Heart right ventricle (tissue), 16 donors: ENCODE measurements at regions not wholly inside any gene's neighbourhood (a gene's known extent, or its start where the extent isn't known, plus 50 kb on each side); places are given as distances from the start of the nearest gene placed in this dataset.

ENCODE experiments used
- ATAC-seq, 8 donors: fragments of 200-7000 bp; cut with Tn5 transposase; one replicate each; pipeline ENCODE4 v1.9.1; 2020; ENCODE audit warnings: mild to moderate bottlenecking in 8 of 8, moderate library complexity in 8 of 8, moderate number of reproducible peaks in 1 of 8
- DNase-seq, 2 donors: peaks; one replicate each; pipeline ENCODE4 v3.0.0-alpha.2; 2020
- H3K27ac ChIP-seq, 10 donors: fragments of 200-600 bp; sonication (generic) in 2 of 10; one replicate each; pipeline versions ENCODE4 v1.5.0 to v1.8.0; 2020 to 2022; ENCODE audit warnings: mild to moderate bottlenecking in 3 of 10
- H3K27me3 ChIP-seq, 7 donors: fragments of 200-600 bp; one replicate each; pipeline ENCODE4 v1.8.0; 2021 to 2022; ENCODE audit warnings: mild to moderate bottlenecking in 2 of 7
- H3K36me3 ChIP-seq, 9 donors: fragments of 200-600 bp; sonication (generic) in 1 of 9; one replicate each; pipeline versions ENCODE4 v1.5.0 to v1.8.0; 2020 to 2022; ENCODE audit warnings: mild to moderate bottlenecking in 2 of 9
- H3K4me1 ChIP-seq, 9 donors: fragments of 200-600 bp; sonication (generic) in 1 of 9; one replicate each; pipeline versions ENCODE4 v1.5.0 to v1.8.0; 2020 to 2022; ENCODE audit warnings: mild to moderate bottlenecking in 4 of 9
- H3K4me3 ChIP-seq, 10 donors: fragments of 200-600 bp; sonication (generic) in 2 of 10; one replicate each; pipeline versions ENCODE4 v1.5.0 to v1.8.0; 2020 to 2022; ENCODE audit warnings: mild to moderate bottlenecking in 7 of 10, moderate library complexity in 2 of 10
- H3K9me3 ChIP-seq, 11 donors: fragments of 200-600 bp in 10 of 11; sonication (generic) in 2 of 11; one replicate each; pipeline versions ENCODE4 v1.5.0 to v1.8.0; 2013 to 2022; ENCODE audit warnings: mild to moderate bottlenecking in 2 of 11, control low read depth in 1 of 11, moderate library complexity in 1 of 11
- CTCF ChIP-seq, 9 donors: fragments of 200-600 bp; sonication (generic) in 2 of 9; IDR thresholded peaks; one replicate each; pipeline versions ENCODE4 v1.5.0 to v1.8.0; 2021 to 2022; ENCODE audit warnings: antibody characterized with exemption in 9 of 9, mild to moderate bottlenecking in 5 of 9, moderate library complexity in 1 of 9
- WGBS, 2 donors: extraction: QIAGEN DNeasy Blood & Tissue Kit; methylation state at CpG; one replicate each; pipeline ENCODE4 v1.1.7; 2013; ENCODE audit warnings: inconsistent platforms in 1 of 2; 5-methylcytosine and 5-hydroxymethylcytosine counted together
- intact Hi-C, 10 donors: fragments of 100-400 bp; cut with DNase I; formaldehyde crosslinking; loops; one replicate each; pipeline versions ENCODE4 v1.11.1 to v1.14.2; 2022
- donor health status: Arrhythmogenic right ventricular cardiomyopathy.
- donor health status: ischemic (EF 13 %, LVEDD 7.1; RV severe dilation, severe dysfunction).
- donor health status: healthy with polysubstance abuse.
- donor health status: DM: no; HTN: yes; CAD: no.
- donor health status: DM: no; HTN: no; CAD: no.
- donor health status: ischemic (EF 25% LVEDD 6.9; RV normal size, moderate dysfunction).
- donor health status: ischemic (EF 25% LVEDD 5.7; RV mildly dilated, moderate dysfunction).
- donor health status: healthy.
- donor health status: DM: yes; HTN: yes; CAD: no.
- donor health status: Ischemic cardiomyopathy.
- donor health status: ischemic (EF 35%, LVEDD 5.7; RV mildly dilated, moderate dysfunction).
- donor health status: nonischemic (EF 11% LVEDD 7.7; RV severe dilation, severe dysfunction).
- donor health status: DM: yes; HTN: yes; CAD: no.
- donor health status: PGD.
- donor health status: ischemic (EF 29% LVEDD 5.4; RV normal size, mild dysfunction).
- donor health status: nonischemic (EF 23%, LVEDD 6.1; RV moderate dilation, normal function).

- WGBS, 2 donors: 95 to 98% methylated on average over 9 of the region's 9 CpGs
- Histone ChIP-seq H3K36me3 (no peaks in the 10 kb centered on the region), H3K4me1 (no peaks in the 10 kb centered on the region), H3K9me3 (no peaks in the 10 kb centered on the region), H3K27me3 (no peaks in the 10 kb centered on the region), H3K4me3 (no peak overlapping the region), H3K27ac (no peak overlapping the region)
- intact Hi-C loops: no loop called here
- DNase-seq (no peak), ATAC-seq (no peak)
- no peak for TF ChIP-seq CTCF (IDR thresholded peaks at IDR 0.05)
Measured at GRCh38 chr15:92772061-92772460, 116.5 kb upstream of the FAM174B start.

- no peak for DNase-seq
- Histone ChIP-seq H3K27ac (no peak overlapping the region), H3K27me3 (no peaks in the 10 kb centered on the region), H3K4me1 (no peaks in the 10 kb centered on the region), H3K9me3 (no peaks in the 10 kb centered on the region), H3K36me3 (no peaks in the 10 kb centered on the region), H3K4me3 (no peak overlapping the region)
- intact Hi-C loops: no loop called here
- TF ChIP-seq CTCF (IDR thresholded peaks at IDR 0.05): no peak
- 93 to 94% methylated on average over 24 of the region's 24 CpGs for WGBS, 2 donors
- no peak for ATAC-seq
Measured at GRCh38 chr15:92772626-92773244, 117.2 kb upstream of the FAM174B start.

GRCh38 chr15:92773340-92773739 is 117.8 kb upstream of the FAM174B start:
- H3K9me3 ChIP-seq: no peaks in the 10 kb centered on the region
- no peak for DNase-seq
- H3K27me3 ChIP-seq: no peaks in the 10 kb centered on the region
- H3K36me3 ChIP-seq: no peaks in the 10 kb centered on the region
- intact Hi-C loops: no loop called here
- H3K4me3 ChIP-seq: no peak overlapping the region
- H3K27ac ChIP-seq: no peak overlapping the region
- no peak for ATAC-seq
- 94 to 95% methylated on average over 6 of the region's 6 CpGs for WGBS, 2 donors
- no peaks in the 10 kb centered on the region for H3K4me1 ChIP-seq
- TF ChIP-seq CTCF (IDR thresholded peaks at IDR 0.05): no peak

GRCh38 chr15:92779874-92780273 is 120.2 kb upstream of the CHD2 start:
- no peak for DNase-seq
- peaks cover 0 to 11% (median 0%) of the 10 kb centered on the region in 9 donors for H3K36me3 ChIP-seq
- ATAC-seq: no peak
- no peak for TF ChIP-seq CTCF (IDR thresholded peaks at IDR 0.05)
- intact Hi-C loops: no loop called here
- no peaks in the 10 kb centered on the region for H3K4me1 ChIP-seq
- H3K9me3 ChIP-seq: peaks cover 0 to 18% (median 0%) of the 10 kb centered on the region in 11 donors
- no peaks in the 10 kb centered on the region for H3K27me3 ChIP-seq
- WGBS, 2 donors: 77 to 96% methylated on average over 1 of the region's 1 CpG
- no peak overlapping the region for H3K4me3 ChIP-seq
- no peak overlapping the region for H3K27ac ChIP-seq
